ENCODE measurements at regions not wholly inside any gene's neighbourhood (a gene's known extent, or its start where the extent isn't known, plus 50 kb on each side); places are given as distances from the start of the nearest gene placed in this dataset.

- Histone ChIP-seq H3K4me3 (ENCODE audit: low read depth, low read length) (no peak overlapping the region), H3K9me3 (no peaks in the 10 kb centered on the region), H3K27me3 (no peaks in the 10 kb centered on the region), H3K36me3 (no peaks in the 10 kb centered on the region), H3K4me1 (peaks cover 3% of the 10 kb centered on the region; the same call in 1 of the 2 replicates)
- TF ChIP-seq, protein P1, sequence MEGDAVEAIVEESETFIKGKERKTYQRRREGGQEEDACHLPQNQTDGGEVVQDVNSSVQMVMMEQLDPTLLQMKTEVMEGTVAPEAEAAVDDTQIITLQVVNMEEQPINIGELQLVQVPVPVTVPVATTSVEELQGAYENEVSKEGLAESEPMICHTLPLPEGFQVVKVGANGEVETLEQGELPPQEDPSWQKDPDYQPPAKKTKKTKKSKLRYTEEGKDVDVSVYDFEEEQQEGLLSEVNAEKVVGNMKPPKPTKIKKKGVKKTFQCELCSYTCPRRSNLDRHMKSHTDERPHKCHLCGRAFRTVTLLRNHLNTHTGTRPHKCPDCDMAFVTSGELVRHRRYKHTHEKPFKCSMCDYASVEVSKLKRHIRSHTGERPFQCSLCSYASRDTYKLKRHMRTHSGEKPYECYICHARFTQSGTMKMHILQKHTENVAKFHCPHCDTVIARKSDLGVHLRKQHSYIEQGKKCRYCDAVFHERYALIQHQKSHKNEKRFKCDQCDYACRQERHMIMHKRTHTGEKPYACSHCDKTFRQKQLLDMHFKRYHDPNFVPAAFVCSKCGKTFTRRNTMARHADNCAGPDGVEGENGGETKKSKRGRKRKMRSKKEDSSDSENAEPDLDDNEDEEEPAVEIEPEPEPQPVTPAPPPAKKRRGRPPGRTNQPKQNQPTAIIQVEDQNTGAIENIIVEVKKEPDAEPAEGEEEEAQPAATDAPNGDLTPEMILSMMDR (IDR thresholded peaks at IDR 0.05; ENCODE audit: low read depth, low read length): no peak
- DNase-seq: no peak
Measured at GRCh38 chr1:193473932-193474331, 287.5 kb upstream of the B3GALT2 start.

DNA sequence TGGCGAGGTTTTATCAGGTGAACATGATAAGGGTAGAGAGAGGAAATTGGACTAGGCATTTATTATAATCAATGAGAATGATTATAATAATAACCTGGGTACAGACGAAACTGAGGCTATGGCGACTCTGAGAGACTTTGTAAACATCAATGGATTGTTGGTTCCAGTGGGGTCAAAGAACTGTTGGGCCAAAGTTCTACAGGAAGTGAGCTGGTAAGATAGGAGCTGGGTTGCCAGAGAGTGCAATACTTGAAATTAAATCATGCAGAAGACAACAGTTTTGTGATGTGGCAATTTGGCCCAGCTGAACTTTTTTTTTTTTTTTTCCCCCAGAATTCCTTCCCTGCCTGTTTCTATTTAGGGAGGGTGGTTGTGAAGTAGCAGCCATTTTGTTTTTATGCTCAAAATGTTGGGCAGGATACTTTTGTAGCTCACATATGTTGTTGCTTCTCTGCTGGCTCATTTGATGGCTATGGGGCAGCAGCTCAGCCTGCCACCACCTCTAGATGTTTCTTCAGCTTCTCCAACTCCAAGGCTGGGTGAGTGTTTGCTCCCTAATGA is 286.5 kb upstream of the B3GALT2 start:
- H3K4me3 ChIP-seq (ENCODE audit: low read depth, low read length): no peak overlapping the region
- H3K36me3 ChIP-seq: no peaks in the 10 kb centered on the region
- DNase-seq: no peak
- TF ChIP-seq, protein P1 (IDR thresholded peaks at IDR 0.05; ENCODE audit: low read depth, low read length): no peak
- H3K27me3 ChIP-seq: no peaks in the 10 kb centered on the region
- H3K9me3 ChIP-seq: no peaks in the 10 kb centered on the region
- H3K4me1 ChIP-seq: peaks cover 9% of the 10 kb centered on the region; the same call in 1 of the 2 replicates

DNA sequence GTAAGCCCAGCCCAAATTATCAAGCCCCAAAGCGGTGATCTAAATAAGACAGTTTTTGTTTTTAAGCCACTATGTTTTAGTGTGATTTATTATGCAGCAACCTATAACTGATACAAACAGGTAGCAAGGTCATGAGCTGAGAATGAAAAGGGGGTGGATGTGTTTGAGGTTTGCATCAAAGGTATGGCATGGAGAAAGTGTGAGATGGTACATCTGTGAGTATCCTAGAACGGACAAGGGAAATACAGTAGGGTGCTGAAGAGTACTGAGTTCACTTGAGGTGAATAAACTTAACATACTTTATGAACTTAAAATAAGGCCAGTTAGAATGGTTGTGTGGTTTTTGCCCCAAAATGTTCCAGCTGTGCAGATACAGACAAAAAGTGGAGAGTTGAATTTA is 286.0 kb upstream of the B3GALT2 start:
- no peak for DNase-seq
- H3K4me3 ChIP-seq (ENCODE audit: low read depth, low read length): no peak overlapping the region
- TF ChIP-seq, protein P1 (IDR thresholded peaks at IDR 0.05; ENCODE audit: low read depth, low read length): no peak
- no peaks in the 10 kb centered on the region for H3K27me3 ChIP-seq
- H3K4me1 ChIP-seq: peaks cover 9% of the 10 kb centered on the region
- H3K9me3 ChIP-seq: no peaks in the 10 kb centered on the region
- no peaks in the 10 kb centered on the region for H3K36me3 ChIP-seq

DNA sequence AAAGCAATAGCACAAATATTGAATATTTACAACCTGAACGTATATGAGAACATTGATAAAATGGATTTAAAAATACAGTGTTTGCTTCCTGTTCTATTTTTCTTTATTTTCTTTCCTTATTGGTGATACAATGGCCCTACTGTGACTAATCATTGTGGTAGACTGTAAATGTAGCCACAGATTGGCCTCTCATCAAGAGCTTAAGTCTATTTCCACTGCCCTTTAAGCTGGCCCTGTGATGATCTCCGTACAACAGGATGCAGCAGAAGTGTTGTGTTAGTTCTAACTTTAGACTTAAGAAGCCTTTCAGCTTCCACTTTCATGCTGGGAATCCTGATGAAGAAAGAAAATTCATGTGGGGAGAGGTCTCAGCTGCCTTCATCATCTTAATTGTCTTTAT is 285.6 kb upstream of the B3GALT2 start:
- DNase-seq: no peak
- peaks cover 9% of the 10 kb centered on the region for H3K4me1 ChIP-seq
- H3K4me3 ChIP-seq (ENCODE audit: low read depth, low read length): no peak overlapping the region
- no peaks in the 10 kb centered on the region for H3K27me3 ChIP-seq
- H3K9me3 ChIP-seq: no peaks in the 10 kb centered on the region
- H3K36me3 ChIP-seq: no peaks in the 10 kb centered on the region
- TF ChIP-seq, protein P1 (IDR thresholded peaks at IDR 0.05; ENCODE audit: low read depth, low read length): no peak

DNA sequence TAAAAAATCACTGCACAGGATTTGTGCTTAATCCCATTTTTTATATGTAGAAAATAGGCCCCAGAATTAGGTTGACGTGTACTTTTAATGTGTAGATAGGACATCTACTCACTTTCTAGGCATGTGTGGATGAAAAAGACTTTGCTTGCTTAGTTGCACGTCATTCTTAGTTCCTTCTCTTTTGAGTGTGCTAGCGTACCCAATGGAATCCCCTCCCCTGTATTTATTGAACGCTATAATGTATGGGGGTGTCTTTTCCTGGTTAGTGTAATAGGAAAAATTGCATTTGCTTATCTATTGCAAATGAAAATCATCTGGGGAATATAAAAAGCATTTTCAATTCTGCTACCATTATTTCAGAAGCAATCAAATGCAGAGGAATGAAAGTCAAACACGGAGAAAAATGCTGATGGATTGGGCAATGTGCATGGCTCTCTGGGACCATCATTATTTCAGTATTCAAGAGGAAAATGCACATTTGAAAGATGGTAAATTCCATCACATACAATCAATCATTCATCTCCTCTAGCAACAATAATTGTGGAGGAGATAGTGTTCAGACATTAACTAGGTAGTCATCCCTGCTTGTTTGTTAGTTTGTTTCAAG is 277.0 kb upstream of the B3GALT2 start:
- H3K4me1 ChIP-seq: peaks cover under 1% of the 10 kb centered on the region
- TF ChIP-seq, protein P1 (IDR thresholded peaks at IDR 0.05; ENCODE audit: low read depth, low read length): no peak
- DNase-seq: no peak
- no peak overlapping the region for H3K4me3 ChIP-seq (ENCODE audit: low read depth, low read length)
- no peaks in the 10 kb centered on the region for H3K36me3 ChIP-seq
- H3K9me3 ChIP-seq: no peaks in the 10 kb centered on the region
- no peaks in the 10 kb centered on the region for H3K27me3 ChIP-seq

GRCh38 chr1:193462629-193463320 is 276.4 kb upstream of the B3GALT2 start:
- Histone ChIP-seq H3K9me3 (no peaks in the 10 kb centered on the region), H3K4me3 (ENCODE audit: low read depth, low read length) (no peak overlapping the region), H3K36me3 (no peaks in the 10 kb centered on the region), H3K27me3 (no peaks in the 10 kb centered on the region), H3K4me1 (no peaks in the 10 kb centered on the region; the same call in 1 of the 2 replicates)
- TF ChIP-seq, protein P1 (IDR thresholded peaks at IDR 0.05; ENCODE audit: low read depth, low read length): no peak
- DNase-seq: no peak
